ENCODE measurements at regions not wholly inside any gene's neighbourhood (a gene's known extent, or its start where the extent isn't known, plus 50 kb on each side); places are given as distances from the start of the nearest gene placed in this dataset.
"Not testable (repeated sequence)": the region's sequence is repeated elsewhere in the genome, so short reads cannot be mapped to it uniquely, and the experiment has no call there.

DNA sequence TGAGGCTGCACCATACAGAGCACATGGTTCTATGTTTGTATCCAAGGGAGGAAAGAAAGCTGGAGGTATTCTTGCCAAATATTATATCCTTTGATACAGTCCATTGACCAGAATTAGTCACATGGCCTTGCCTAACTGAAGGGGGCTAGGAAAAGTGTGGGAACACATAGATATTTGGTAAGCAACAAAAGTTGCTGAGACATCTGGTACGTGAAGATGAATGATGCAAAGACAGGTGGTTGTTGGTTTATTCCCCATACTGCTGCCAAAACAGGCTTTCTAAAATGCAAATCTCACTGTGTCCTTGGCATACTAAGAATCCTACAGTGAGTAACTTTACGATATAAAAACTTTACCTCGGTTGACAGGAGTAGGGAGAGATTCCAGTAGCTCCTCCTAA is 162.2 kb downstream of the VGLL3 start:
- TF ChIP-seq EZH2phosphoT487 (conservative IDR thresholded peaks at IDR 0.05; ENCODE audit: low read length) = no peak
- TF ChIP-seq, protein P1, sequence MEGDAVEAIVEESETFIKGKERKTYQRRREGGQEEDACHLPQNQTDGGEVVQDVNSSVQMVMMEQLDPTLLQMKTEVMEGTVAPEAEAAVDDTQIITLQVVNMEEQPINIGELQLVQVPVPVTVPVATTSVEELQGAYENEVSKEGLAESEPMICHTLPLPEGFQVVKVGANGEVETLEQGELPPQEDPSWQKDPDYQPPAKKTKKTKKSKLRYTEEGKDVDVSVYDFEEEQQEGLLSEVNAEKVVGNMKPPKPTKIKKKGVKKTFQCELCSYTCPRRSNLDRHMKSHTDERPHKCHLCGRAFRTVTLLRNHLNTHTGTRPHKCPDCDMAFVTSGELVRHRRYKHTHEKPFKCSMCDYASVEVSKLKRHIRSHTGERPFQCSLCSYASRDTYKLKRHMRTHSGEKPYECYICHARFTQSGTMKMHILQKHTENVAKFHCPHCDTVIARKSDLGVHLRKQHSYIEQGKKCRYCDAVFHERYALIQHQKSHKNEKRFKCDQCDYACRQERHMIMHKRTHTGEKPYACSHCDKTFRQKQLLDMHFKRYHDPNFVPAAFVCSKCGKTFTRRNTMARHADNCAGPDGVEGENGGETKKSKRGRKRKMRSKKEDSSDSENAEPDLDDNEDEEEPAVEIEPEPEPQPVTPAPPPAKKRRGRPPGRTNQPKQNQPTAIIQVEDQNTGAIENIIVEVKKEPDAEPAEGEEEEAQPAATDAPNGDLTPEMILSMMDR (IDR thresholded peaks at IDR 0.05; ENCODE audit: insufficient read depth, low read length, poor library complexity, severe bottlenecking) = no peak
- Histone ChIP-seq H3K9me2 (replicated peaks; ENCODE audit: insufficient read depth, low read length) (no peaks in the 10 kb centered on the region), H3F3A (ENCODE audit: insufficient read depth) (no peaks in the 10 kb centered on the region), H3K36me3 (ENCODE audit: low read length) (no peaks in the 10 kb centered on the region), H3K9ac (ENCODE audit: low read length) (no peak overlapping the region), H3K27me3 (ENCODE audit: low read length) (no peaks in the 10 kb centered on the region), H3K4me3 (ENCODE audit: insufficient read depth, low read length, poor library complexity, severe bottlenecking) (no peak overlapping the region), H3K27ac (ENCODE audit: low read depth, low read length) (no peak overlapping the region), H3K4me2 (ENCODE audit: low read depth, low read length, poor library complexity, severe bottlenecking) (no peak overlapping the region), H3K79me2 (ENCODE audit: insufficient read depth, low read length) (no peaks in the 10 kb centered on the region), H2AFZ (ENCODE audit: low read depth, low read length, severe bottlenecking) (no peak overlapping the region), H4K20me1 (ENCODE audit: low read depth, low read length) (no peaks in the 10 kb centered on the region), H3K9me3 (ENCODE audit: insufficient read depth, low read length) (no peaks in the 10 kb centered on the region)

DNA sequence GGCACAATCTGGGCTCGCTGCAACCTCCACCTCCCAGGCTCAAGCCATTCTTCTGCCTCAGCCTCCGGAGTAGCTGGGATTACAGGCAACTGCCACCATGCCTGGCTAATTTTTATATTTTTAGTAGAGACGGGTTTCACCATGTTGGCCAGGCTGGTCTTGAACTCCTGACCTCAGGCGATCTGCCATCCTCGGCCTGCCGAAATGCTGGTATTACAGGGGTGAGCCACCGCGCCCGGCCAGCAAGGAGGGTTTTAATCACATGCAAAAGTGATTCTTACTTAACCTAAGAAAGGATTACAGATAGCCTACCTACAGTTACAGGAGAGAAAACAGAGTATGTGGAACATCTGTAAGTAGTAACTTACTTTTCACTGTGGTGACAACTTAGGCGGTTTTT is 163.4 kb downstream of the VGLL3 start:
- not testable (repeated sequence) for H3K4me2 ChIP-seq (ENCODE audit: low read depth, low read length, poor library complexity, severe bottlenecking); H2AFZ ChIP-seq (ENCODE audit: low read depth, low read length, severe bottlenecking); H3K27me3 ChIP-seq (ENCODE audit: low read length); H3K9me3 ChIP-seq (ENCODE audit: insufficient read depth, low read length); H3K36me3 ChIP-seq (ENCODE audit: low read length); H3K79me2 ChIP-seq (ENCODE audit: insufficient read depth, low read length); H3K27ac ChIP-seq (ENCODE audit: low read depth, low read length); H3K9ac ChIP-seq (ENCODE audit: low read length); H3F3A ChIP-seq (ENCODE audit: insufficient read depth); H4K20me1 ChIP-seq (ENCODE audit: low read depth, low read length); H3K4me3 ChIP-seq (ENCODE audit: insufficient read depth, low read length, poor library complexity, severe bottlenecking); H3K9me2 ChIP-seq (replicated peaks; ENCODE audit: insufficient read depth, low read length)

DNA sequence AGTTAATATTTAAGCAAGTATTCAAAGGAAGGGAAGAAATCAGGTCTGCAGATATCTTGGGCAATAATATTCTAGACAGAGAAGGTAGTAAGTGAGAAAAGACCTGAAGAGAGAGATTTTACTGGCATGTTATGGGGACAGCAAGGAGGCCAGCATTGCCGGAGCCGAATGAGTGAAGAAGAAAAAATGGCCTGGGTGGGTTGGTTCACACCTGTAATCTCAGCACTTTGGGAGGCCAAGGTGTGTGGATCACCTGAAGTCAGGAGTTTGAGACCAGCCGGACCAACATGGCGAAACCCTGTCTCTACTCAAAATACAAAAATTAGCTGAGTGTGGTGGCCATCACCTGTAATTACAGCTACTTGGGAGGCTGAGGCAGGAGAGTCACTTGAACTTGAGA is 164.7 kb downstream of the VGLL3 start:
- H2AFZ ChIP-seq (ENCODE audit: low read depth, low read length, severe bottlenecking) = no peak overlapping the region
- no peaks in the 10 kb centered on the region for H3K9me3 ChIP-seq (ENCODE audit: insufficient read depth, low read length)
- H3K9ac ChIP-seq (ENCODE audit: low read length) = no peak overlapping the region
- no peak overlapping the region for H3K27ac ChIP-seq (ENCODE audit: low read depth, low read length)
- TF ChIP-seq, protein P1 (IDR thresholded peaks at IDR 0.05; ENCODE audit: insufficient read depth, low read length, poor library complexity, severe bottlenecking) = no peak
- TF ChIP-seq EZH2phosphoT487 (conservative IDR thresholded peaks at IDR 0.05; ENCODE audit: low read length) = no peak
- no peaks in the 10 kb centered on the region for H3K27me3 ChIP-seq (ENCODE audit: low read length)
- H4K20me1 ChIP-seq (ENCODE audit: low read depth, low read length) = no peaks in the 10 kb centered on the region
- no peaks in the 10 kb centered on the region for H3K9me2 ChIP-seq (replicated peaks; ENCODE audit: insufficient read depth, low read length)
- H3K4me2 ChIP-seq (ENCODE audit: low read depth, low read length, poor library complexity, severe bottlenecking) = no peak overlapping the region
- H3K36me3 ChIP-seq (ENCODE audit: low read length) = no peaks in the 10 kb centered on the region
- H3K4me3 ChIP-seq (ENCODE audit: insufficient read depth, low read length, poor library complexity, severe bottlenecking) = no peak overlapping the region
- no peaks in the 10 kb centered on the region for H3K79me2 ChIP-seq (ENCODE audit: insufficient read depth, low read length)
- no peaks in the 10 kb centered on the region for H3F3A ChIP-seq (ENCODE audit: insufficient read depth)

DNA sequence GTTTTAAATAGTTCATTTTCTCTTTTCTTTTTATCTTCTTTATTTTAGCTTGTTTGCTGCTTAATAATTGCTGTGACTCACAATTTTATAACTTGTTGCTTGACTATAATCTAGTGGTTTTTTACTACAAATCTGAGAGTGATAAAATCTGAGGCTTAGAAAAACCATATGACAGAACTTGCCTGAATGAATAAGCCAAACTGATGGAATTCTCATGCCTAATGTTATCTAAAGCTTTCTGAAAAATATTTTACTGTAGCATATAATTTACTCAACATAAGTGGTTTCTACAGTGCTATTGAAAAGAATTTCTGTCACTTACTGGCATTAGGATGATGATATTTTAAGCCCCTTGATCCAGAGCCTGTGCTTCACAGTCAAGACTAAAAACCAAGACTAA is 175.1 kb downstream of the VGLL3 start:
- Histone ChIP-seq H3K9me3 (ENCODE audit: insufficient read depth, low read length) (no peaks in the 10 kb centered on the region), H4K20me1 (ENCODE audit: low read depth, low read length) (no peaks in the 10 kb centered on the region), H3K9me2 (replicated peaks; ENCODE audit: insufficient read depth, low read length) (no peaks in the 10 kb centered on the region), H3K4me2 (ENCODE audit: low read depth, low read length, poor library complexity, severe bottlenecking) (no peak overlapping the region), H3K27ac (ENCODE audit: low read depth, low read length) (no peak overlapping the region), H3K79me2 (ENCODE audit: insufficient read depth, low read length) (no peaks in the 10 kb centered on the region), H3K4me3 (ENCODE audit: insufficient read depth, low read length, poor library complexity, severe bottlenecking) (no peak overlapping the region), H3F3A (ENCODE audit: insufficient read depth) (no peaks in the 10 kb centered on the region), H3K9ac (ENCODE audit: low read length) (no peak overlapping the region), H3K36me3 (ENCODE audit: low read length) (no peaks in the 10 kb centered on the region), H2AFZ (ENCODE audit: low read depth, low read length, severe bottlenecking) (no peak overlapping the region), H3K27me3 (ENCODE audit: low read length) (no peaks in the 10 kb centered on the region)
- no peak for TF ChIP-seq EZH2phosphoT487 (conservative IDR thresholded peaks at IDR 0.05; ENCODE audit: low read length)
- TF ChIP-seq, protein P1 (IDR thresholded peaks at IDR 0.05; ENCODE audit: insufficient read depth, low read length, poor library complexity, severe bottlenecking) = no peak
